Activated CD4-positive, alpha-beta T cell treated with anti-CD3 and anti-CD28 coated beads for 48 hours (primary cell): ENCODE measurements at regions not wholly inside any gene's neighbourhood (a gene's known extent, or its start where the extent isn't known, plus 50 kb on each side); places are given as distances from the start of the nearest gene placed in this dataset.

Experiments used
- DNase-seq: peaks from one replicate; pipeline ENCODE4 v3.0.0-alpha.2; 2020

- no peak for DNase-seq
Measured at GRCh38 chr22:44611880-44612496, 90.0 kb upstream of the PRR5 start.

GRCh38 chr22:44610071-44610470 lies 91.9 kb upstream of the PRR5 start:
- no peak for DNase-seq

GRCh38 chr22:44609400-44609988 lies 92.5 kb upstream of the PRR5 start:
- DNase-seq, result no peak

- no peak for DNase-seq
Measured at GRCh38 chr22:44608597-44609399, 93.2 kb upstream of the PRR5 start.

- DNase-seq, result no peak
Measured at GRCh38 chr22:44606126-44606525, 95.9 kb upstream of the PRR5 start.

GRCh38 chr22:44605486-44605885 lies 96.5 kb upstream of the PRR5 start:
- DNase-seq, result no peak

- no peak for DNase-seq
Measured at GRCh38 chr22:44604991-44605390, 97.0 kb upstream of the PRR5 start.

- no peak for DNase-seq
Measured at GRCh38 chr22:44604455-44604854, 97.5 kb upstream of the PRR5 start.

GRCh38 chr22:44603767-44604166 lies 98.2 kb upstream of the PRR5 start:
- DNase-seq, result no peak

GRCh38 chr22:44601725-44602124 lies 100.3 kb upstream of the PRR5 start:
- no peak for DNase-seq

- DNase-seq, result no peak
Measured at GRCh38 chr22:44601189-44601588, 100.8 kb upstream of the PRR5 start.

GRCh38 chr22:44600207-44600785 lies 101.7 kb upstream of the PRR5 start:
- no peak for DNase-seq

- DNase-seq, result no peak
Measured at GRCh38 chr22:44599500-44600140, 101.6 kb upstream of the RTL6 start.

GRCh38 chr22:44599084-44599483 lies 101.1 kb upstream of the RTL6 start:
- DNase-seq, result no peak

- DNase-seq, result no peak
Measured at GRCh38 chr22:44597616-44598015, 99.6 kb upstream of the RTL6 start.

GRCh38 chr22:44596396-44597125 lies 98.5 kb upstream of the RTL6 start:
- DNase-seq, result no peak

GRCh38 chr22:44595841-44596341 lies 97.9 kb upstream of the RTL6 start:
- DNase-seq, result no peak

GRCh38 chr22:44594951-44595350 lies 96.9 kb upstream of the RTL6 start:
- no peak for DNase-seq

- no peak for DNase-seq
Measured at GRCh38 chr22:44592824-44593148, 94.8 kb upstream of the RTL6 start.

GRCh38 chr22:44592126-44592823 lies 94.2 kb upstream of the RTL6 start:
- no peak for DNase-seq

- DNase-seq, result no peak
Measured at GRCh38 chr22:44591146-44591790, 93.2 kb upstream of the RTL6 start.
